HepG2 (cell line): ENCODE measurements at regions not wholly inside any gene's neighbourhood (a gene's known extent, or its start where the extent isn't known, plus 50 kb on each side); places are given as distances from the start of the nearest gene placed in this dataset.
A peak's percentile ranks its signal among the peaks of the same experiment; 100 is the strongest.

Experiments
- ATAC-seq: fragments of 200-7000 bp; cut with Tn5 transposase; 3 replicates; pipeline ENCODE4 v1.9.1; 2020; ENCODE audit warnings: mild to moderate bottlenecking, moderate library complexity
- BruUV-seq: library from RNA; stranded (reverse); fragments of 400-500 nt; replicated peaks from 2 replicates; lab custom pipeline; 2021; lab: Mats Ljungman, UMichigan
- CTCF ChIA-PET: fragments of 300-600 bp; formaldehyde crosslinking; extraction: SDS; loops from one replicate; lab custom pipeline; 2021; ENCODE audit warnings: low total read pairs, inconsistent platforms, low intra/inter-chr PET ratio; lab: Yijun Ruan, JAX
- POLR2A ChIA-PET: fragments of 350-600 bp; sonication (Branson Sonifier 250); formaldehyde crosslinking; loops from one replicate; lab custom pipeline; 2020; ENCODE audit warnings: antibody characterized with exemption, inconsistent platforms; lab: Yijun Ruan, JAX
- DNase-seq: peaks from one replicate; pipeline ENCODE4 v3.0.0-alpha.2; 2015; ENCODE audit warnings: low spot score
- FAIRE-seq: peaks from 3 replicates; lab custom pipeline; 2011; peaks lifted over from hg19 to GRCh38; lab: Jason Lieb, UNC
- H2AFZ ChIP-seq: one replicate; pipeline ENCODE4 v1.6.1; 2011; ENCODE audit warnings: low read length, inconsistent platforms
- H3K27ac ChIP-seq: fragments of 300-600 bp; 3 replicates; pipeline ENCODE4 v1.8.0; 2011; ENCODE audit warnings: mixed run types, mild to moderate bottlenecking, mixed read lengths, low read length, inconsistent platforms; ENCODE audit not compliant: insufficient read depth; ENCODE audit errors: extremely low read length
- H3K27me3 ChIP-seq, 2 experiments: fragments of 200-600 bp in 1 of 2; 2 replicates in 1 of 2; 3 replicates in 1 of 2; pipeline versions ENCODE4 v1.6.0 to v1.8.0; 2011; ENCODE audit warnings: low read length in 2 of 2, mild to moderate bottlenecking in 2 of 2, moderate library complexity in 2 of 2, inconsistent platforms in 1 of 2; ENCODE audit not compliant: insufficient read depth in 2 of 2, control insufficient read depth in 1 of 2
- H3K36me3 ChIP-seq, 2 experiments: fragments of 200-600 bp in 1 of 2; replicated peaks in 1 of 2; 2 replicates in 1 of 2; 3 replicates in 1 of 2; pipeline versions ENCODE4 v1.5.1 to v1.8.0; 2011; ENCODE audit warnings: low read length in 2 of 2, inconsistent platforms in 1 of 2; ENCODE audit not compliant: insufficient read depth in 2 of 2, control insufficient read depth in 1 of 2
- H3K4me1 ChIP-seq: 2 replicates; pipeline ENCODE4 v1.5.1; 2012; ENCODE audit warnings: low read length, inconsistent platforms; ENCODE audit not compliant: insufficient read depth
- H3K4me2 ChIP-seq: 2 replicates; pipeline ENCODE4 v1.6.0; 2011; ENCODE audit warnings: low read depth, low read length, inconsistent platforms
- H3K4me3 ChIP-seq, 3 experiments: fragments of 200-600 bp in 1 of 3; sonication (generic), shearing (Covaris generic) in 1 of 3; replicated peaks in 1 of 3; 2 replicates each; pipeline ENCODE4 v1.5.1; 2011 to 2016; ENCODE audit warnings: low read length in 3 of 3, inconsistent platforms in 2 of 3, low read depth in 2 of 3, mild to moderate bottlenecking in 2 of 3, control low read depth in 1 of 3, mixed read lengths in 1 of 3; ENCODE audit not compliant: insufficient read depth in 1 of 3
- H3K79me2 ChIP-seq: one replicate; pipeline ENCODE4 v1.6.1; 2011; ENCODE audit warnings: low read length, inconsistent platforms; ENCODE audit not compliant: insufficient read depth
- H3K9ac ChIP-seq: 2 replicates; pipeline ENCODE4 v1.6.0; 2011; ENCODE audit warnings: mild to moderate bottlenecking, low read depth, low read length, inconsistent platforms; ENCODE audit not compliant: insufficient read depth
- H3K9me3 ChIP-seq: 2 replicates; pipeline ENCODE4 v1.5.1; 2012; ENCODE audit warnings: mild to moderate bottlenecking, low read length
- H4K20me1 ChIP-seq: 2 replicates; pipeline ENCODE4 v1.6.0; 2011; ENCODE audit warnings: inconsistent platforms, mild to moderate bottlenecking, low read length, moderate library complexity; ENCODE audit not compliant: insufficient read depth
- EHMT2 ChIP-seq: fragments of 200-600 bp; sonication (generic); IDR thresholded peaks from 2 replicates; pipeline ENCODE4 v1.7.0; 2017; ENCODE audit warnings: antibody characterized with exemption, low read depth, low read length, borderline replicate concordance
- MNT ChIP-seq: fragments of 450-650 bp; IDR thresholded peaks from 2 replicates; pipeline ENCODE4 v1.6.1; 2016
- ZNF350 ChIP-seq: sonication (generic); formaldehyde crosslinking; IDR thresholded peaks from 2 replicates; pipeline ENCODE4 v1.4.0; 2020; ENCODE audit warnings: mild to moderate bottlenecking, low read depth, missing genetic modification reagents, borderline replicate concordance
- WGBS: methylation state at CpG from one replicate; pipeline ENCODE4 v1.1.6; 2017; ENCODE audit warnings: low lambda C conversion rate; 5-methylcytosine and 5-hydroxymethylcytosine counted together
- in situ Hi-C: cut with HindIII; loops from 2 replicates; pipeline ENCODE4 v1.10.0; 2017; ENCODE audit warnings: low pct_unique_long_range_greater_than_20kb; ENCODE audit not compliant: extremely low pct_ligation_motif_present
- intact Hi-C: fragments of 100-400 bp; cut with micrococcal nuclease; formaldehyde crosslinking; loops from one replicate; pipeline ENCODE4 v1.10.0; 2022; ENCODE audit not compliant: unreplicated experiment
- TF ChIP-seq, protein P1 (sequence below): sonication (generic); formaldehyde crosslinking; IDR thresholded peaks from 2 replicates; pipeline ENCODE4 v1.4.0; 2020; ENCODE audit warnings: missing genetic modification reagents, mild to moderate bottlenecking, borderline replicate concordance

DNA sequence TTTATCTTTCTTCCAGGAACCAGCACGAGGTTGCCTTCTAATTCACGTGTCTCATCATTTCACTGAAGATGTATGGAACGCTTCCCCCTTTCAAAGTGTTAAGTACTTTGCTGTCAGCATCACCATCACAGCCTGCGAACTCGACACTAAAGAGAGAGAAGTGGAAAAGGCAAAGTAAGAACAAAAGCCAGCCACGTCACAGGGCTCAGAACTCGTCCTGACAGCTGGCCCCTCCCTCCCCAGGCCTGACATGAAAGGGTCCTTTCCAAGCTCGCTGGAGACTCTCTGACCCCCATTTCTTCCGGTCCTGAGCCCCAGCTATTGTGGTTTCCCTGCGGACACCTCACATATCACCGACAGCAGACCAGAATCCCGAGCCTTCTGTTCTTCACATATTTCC lies 177.8 kb upstream of the NTM start:
- BruUV-seq: no TSS peak
- no peak for DNase-seq
- TF ChIP-seq MNT (peak; percentile 70), EHMT2 (no peak)
- Histone ChIP-seq H3K27ac (no peak overlapping the region), H3K4me1 (no peaks in the 10 kb centered on the region), H3K4me3 (no peak overlapping the region), H2AFZ (no peak overlapping the region), H4K20me1 (no peaks in the 10 kb centered on the region), H3K9ac (no peak overlapping the region), H3K36me3 (no peaks in the 10 kb centered on the region), H3K79me2 (no peaks in the 10 kb centered on the region), H3K4me2 (no peak overlapping the region), H3K9me3 (no peaks in the 10 kb centered on the region), H3K27me3 (peaks cover 4 to 24% of the 10 kb centered on the region in 2 experiments; a peak in 3 of 5 replicates)
- ATAC-seq: no peak
- 13% methylated on average over 12 of the region's 12 CpGs for WGBS
- ChIA-PET CTCF (no interaction called here), POLR2A (no interaction called here)
- in situ Hi-C loops (no loop called here), intact Hi-C loops (no loop called here)
- FAIRE-seq: no peak

DNA sequence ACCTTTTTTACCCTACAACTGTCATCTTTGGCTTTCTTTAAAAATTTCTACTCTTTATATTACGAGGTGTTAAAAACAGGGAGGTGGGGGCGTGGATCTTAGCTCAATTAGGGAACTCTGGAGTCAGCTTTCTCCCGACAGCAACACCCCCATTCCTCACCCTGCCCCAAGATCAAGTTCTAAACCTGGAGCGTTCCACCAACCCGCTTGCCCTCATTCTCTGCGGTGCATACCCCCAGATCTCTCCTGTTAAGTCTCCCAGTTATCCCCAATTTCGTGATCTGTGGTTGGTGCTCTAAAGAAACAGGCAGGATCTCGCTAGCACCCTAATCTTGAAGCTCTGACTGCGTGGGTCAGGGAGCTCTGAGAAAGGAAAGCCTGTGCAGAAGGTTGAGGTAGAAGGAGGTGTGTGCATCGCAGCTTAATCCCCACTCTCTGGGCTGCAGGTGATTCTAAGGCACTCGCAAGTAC lies 177.3 kb upstream of the NTM start:
- ATAC-seq (no peak), DNase-seq (no peak), FAIRE-seq (no peak)
- Histone ChIP-seq H3K36me3 (no peaks in the 10 kb centered on the region), H3K4me2 (no peak overlapping the region), H3K4me3 (no peak overlapping the region), H3K27me3 (peaks cover 4 to 28% of the 10 kb centered on the region in 2 experiments; a peak in 3 of 5 replicates), H3K9ac (no peak overlapping the region), H3K27ac (no peak overlapping the region), H3K9me3 (no peaks in the 10 kb centered on the region), H4K20me1 (no peaks in the 10 kb centered on the region), H3K4me1 (no peaks in the 10 kb centered on the region), H2AFZ (no peak overlapping the region), H3K79me2 (no peaks in the 10 kb centered on the region)
- WGBS: 12% methylated on average over 11 of the region's 11 CpGs
- no TSS peak for BruUV-seq
- in situ Hi-C loops: no loop called here
- ChIA-PET CTCF (no interaction called here), POLR2A (no interaction called here)
- no peak for TF ChIP-seq ZNF350 (CRISPR knock-in tag)
- TF ChIP-seq, protein P1, sequence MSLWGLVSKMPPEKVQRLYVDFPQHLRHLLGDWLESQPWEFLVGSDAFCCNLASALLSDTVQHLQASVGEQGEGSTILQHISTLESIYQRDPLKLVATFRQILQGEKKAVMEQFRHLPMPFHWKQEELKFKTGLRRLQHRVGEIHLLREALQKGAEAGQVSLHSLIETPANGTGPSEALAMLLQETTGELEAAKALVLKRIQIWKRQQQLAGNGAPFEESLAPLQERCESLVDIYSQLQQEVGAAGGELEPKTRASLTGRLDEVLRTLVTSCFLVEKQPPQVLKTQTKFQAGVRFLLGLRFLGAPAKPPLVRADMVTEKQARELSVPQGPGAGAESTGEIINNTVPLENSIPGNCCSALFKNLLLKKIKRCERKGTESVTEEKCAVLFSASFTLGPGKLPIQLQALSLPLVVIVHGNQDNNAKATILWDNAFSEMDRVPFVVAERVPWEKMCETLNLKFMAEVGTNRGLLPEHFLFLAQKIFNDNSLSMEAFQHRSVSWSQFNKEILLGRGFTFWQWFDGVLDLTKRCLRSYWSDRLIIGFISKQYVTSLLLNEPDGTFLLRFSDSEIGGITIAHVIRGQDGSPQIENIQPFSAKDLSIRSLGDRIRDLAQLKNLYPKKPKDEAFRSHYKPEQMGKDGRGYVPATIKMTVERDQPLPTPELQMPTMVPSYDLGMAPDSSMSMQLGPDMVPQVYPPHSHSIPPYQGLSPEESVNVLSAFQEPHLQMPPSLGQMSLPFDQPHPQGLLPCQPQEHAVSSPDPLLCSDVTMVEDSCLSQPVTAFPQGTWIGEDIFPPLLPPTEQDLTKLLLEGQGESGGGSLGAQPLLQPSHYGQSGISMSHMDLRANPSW (CRISPR knock-in tag): no peak
- intact Hi-C loops: no loop called here
